ENCODE measurements at regions not wholly inside any gene's neighbourhood (a gene's known extent, or its start where the extent isn't known, plus 50 kb on each side); places are given as distances from the start of the nearest gene placed in this dataset.

DNA sequence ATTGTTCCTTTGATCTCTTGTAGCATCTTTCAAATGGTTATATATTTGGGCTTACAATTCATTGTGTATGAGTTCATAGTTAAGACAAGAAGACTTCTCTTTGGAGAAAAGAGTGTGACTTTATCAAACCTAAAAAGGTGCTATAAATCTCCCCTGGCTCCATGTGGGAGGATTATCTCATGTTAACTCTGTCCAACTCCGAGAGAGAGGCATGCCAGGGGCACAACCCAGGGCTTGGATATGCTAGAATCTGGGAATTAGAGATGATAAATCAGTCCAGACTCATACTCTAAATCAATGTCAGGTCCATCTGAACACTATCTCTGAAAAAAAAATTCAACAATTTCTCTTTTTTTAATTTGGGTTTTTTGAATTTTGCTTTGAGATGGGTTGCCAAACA is 462.8 kb downstream of the TUSC7 start (continued):
- TF ChIP-seq SMC3 (IDR thresholded peaks at IDR 0.05; ENCODE audit: low read depth, low read length) (no peak), RAD21 (IDR thresholded peaks at IDR 0.05; ENCODE audit: low read length) (no peak), JUND (IDR thresholded peaks at IDR 0.05) (no peak), CHD2 (IDR thresholded peaks at IDR 0.05; ENCODE audit: low read length, partially characterized antibody) (no peak), YY1 (IDR thresholded peaks at IDR 0.05; ENCODE audit: low read depth) (no peak), FOXM1 (IDR thresholded peaks at IDR 0.05; ENCODE audit: low read depth) (no peak), MEF2A (IDR thresholded peaks at IDR 0.05; ENCODE audit: borderline replicate concordance, low read depth) (no peak)
- TF ChIP-seq, protein P1, sequence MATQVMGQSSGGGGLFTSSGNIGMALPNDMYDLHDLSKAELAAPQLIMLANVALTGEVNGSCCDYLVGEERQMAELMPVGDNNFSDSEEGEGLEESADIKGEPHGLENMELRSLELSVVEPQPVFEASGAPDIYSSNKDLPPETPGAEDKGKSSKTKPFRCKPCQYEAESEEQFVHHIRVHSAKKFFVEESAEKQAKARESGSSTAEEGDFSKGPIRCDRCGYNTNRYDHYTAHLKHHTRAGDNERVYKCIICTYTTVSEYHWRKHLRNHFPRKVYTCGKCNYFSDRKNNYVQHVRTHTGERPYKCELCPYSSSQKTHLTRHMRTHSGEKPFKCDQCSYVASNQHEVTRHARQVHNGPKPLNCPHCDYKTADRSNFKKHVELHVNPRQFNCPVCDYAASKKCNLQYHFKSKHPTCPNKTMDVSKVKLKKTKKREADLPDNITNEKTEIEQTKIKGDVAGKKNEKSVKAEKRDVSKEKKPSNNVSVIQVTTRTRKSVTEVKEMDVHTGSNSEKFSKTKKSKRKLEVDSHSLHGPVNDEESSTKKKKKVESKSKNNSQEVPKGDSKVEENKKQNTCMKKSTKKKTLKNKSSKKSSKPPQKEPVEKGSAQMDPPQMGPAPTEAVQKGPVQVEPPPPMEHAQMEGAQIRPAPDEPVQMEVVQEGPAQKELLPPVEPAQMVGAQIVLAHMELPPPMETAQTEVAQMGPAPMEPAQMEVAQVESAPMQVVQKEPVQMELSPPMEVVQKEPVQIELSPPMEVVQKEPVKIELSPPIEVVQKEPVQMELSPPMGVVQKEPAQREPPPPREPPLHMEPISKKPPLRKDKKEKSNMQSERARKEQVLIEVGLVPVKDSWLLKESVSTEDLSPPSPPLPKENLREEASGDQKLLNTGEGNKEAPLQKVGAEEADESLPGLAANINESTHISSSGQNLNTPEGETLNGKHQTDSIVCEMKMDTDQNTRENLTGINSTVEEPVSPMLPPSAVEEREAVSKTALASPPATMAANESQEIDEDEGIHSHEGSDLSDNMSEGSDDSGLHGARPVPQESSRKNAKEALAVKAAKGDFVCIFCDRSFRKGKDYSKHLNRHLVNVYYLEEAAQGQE (IDR thresholded peaks at IDR 0.05; ENCODE audit: low read depth, low read length): no peak
- TF ChIP-seq, protein P2, sequence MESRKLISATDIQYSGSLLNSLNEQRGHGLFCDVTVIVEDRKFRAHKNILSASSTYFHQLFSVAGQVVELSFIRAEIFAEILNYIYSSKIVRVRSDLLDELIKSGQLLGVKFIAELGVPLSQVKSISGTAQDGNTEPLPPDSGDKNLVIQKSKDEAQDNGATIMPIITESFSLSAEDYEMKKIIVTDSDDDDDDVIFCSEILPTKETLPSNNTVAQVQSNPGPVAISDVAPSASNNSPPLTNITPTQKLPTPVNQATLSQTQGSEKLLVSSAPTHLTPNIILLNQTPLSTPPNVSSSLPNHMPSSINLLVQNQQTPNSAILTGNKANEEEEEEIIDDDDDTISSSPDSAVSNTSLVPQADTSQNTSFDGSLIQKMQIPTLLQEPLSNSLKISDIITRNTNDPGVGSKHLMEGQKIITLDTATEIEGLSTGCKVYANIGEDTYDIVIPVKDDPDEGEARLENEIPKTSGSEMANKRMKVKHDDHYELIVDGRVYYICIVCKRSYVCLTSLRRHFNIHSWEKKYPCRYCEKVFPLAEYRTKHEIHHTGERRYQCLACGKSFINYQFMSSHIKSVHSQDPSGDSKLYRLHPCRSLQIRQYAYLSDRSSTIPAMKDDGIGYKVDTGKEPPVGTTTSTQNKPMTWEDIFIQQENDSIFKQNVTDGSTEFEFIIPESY (IDR thresholded peaks at IDR 0.05; ENCODE audit: borderline replicate concordance, low read depth): no peak

DNA sequence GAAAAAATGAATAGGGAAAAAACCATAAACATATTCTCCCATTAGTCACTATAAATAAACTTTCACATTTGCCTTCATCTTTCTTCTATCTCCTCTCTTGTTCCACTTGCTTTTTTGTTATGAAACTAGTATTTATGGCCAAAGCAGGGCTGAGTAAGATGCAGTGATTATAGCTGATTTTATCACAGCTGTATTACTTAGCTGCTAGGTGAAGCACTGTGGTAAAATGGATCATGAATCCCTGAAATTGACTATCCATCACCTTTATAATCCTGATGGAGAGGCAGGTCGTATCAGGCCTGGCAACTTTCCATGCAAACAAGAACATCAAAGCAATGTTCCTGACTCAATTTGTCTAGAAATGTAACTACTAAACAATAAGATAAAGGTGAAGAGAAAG is 471.6 kb downstream of the TUSC7 start:
- no peak overlapping the region for H2AFZ ChIP-seq (ENCODE audit: low read depth)
- no peaks in the 10 kb centered on the region for H3K9me3 ChIP-seq
- no peak overlapping the region for H3K4me2 ChIP-seq
- no peak overlapping the region for H3K9ac ChIP-seq
- no peaks in the 10 kb centered on the region for H3K9me2 ChIP-seq
- 28% methylated on average over 1 of the region's 1 CpG for WGBS (ENCODE audit: low lambda C conversion rate)
- no peaks in the 10 kb centered on the region for H3K79me2 ChIP-seq (ENCODE audit: insufficient read depth)
- DNase-seq: no peak
- no peak for TF ChIP-seq FOXM1 (IDR thresholded peaks at IDR 0.05; ENCODE audit: low read depth)
- TF ChIP-seq, protein P3, sequence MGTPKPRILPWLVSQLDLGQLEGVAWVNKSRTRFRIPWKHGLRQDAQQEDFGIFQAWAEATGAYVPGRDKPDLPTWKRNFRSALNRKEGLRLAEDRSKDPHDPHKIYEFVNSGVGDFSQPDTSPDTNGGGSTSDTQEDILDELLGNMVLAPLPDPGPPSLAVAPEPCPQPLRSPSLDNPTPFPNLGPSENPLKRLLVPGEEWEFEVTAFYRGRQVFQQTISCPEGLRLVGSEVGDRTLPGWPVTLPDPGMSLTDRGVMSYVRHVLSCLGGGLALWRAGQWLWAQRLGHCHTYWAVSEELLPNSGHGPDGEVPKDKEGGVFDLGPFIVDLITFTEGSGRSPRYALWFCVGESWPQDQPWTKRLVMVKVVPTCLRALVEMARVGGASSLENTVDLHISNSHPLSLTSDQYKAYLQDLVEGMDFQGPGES (IDR thresholded peaks at IDR 0.05; ENCODE audit: low read depth, low read length): no peak
- TF ChIP-seq RXRA (IDR thresholded peaks at IDR 0.05; ENCODE audit: borderline replicate concordance, low read depth): no peak
- no peak for TF ChIP-seq RAD21 (IDR thresholded peaks at IDR 0.05; ENCODE audit: low read length)
- no peak for TF ChIP-seq TAF1 (IDR thresholded peaks at IDR 0.05; ENCODE audit: borderline replicate concordance, low read depth, low read length)
- no peak for TF ChIP-seq NRF1 (IDR thresholded peaks at IDR 0.05; ENCODE audit: low read depth, low read length)
- no peak for TF ChIP-seq NFIC (IDR thresholded peaks at IDR 0.05; ENCODE audit: borderline replicate concordance)
- no peak for TF ChIP-seq MXI1 (IDR thresholded peaks at IDR 0.05; ENCODE audit: low read depth, low read length)
- no peak for TF ChIP-seq EP300 (IDR thresholded peaks at IDR 0.05; ENCODE audit: borderline replicate concordance in 1 of 2, low read depth in 1 of 2, low read length in 1 of 2)
- no peak for TF ChIP-seq RFX5 (IDR thresholded peaks at IDR 0.05; ENCODE audit: low read length)
- no peak for TF ChIP-seq SIN3A (IDR thresholded peaks at IDR 0.05; ENCODE audit: borderline replicate concordance, low read depth, low read length)
- TF ChIP-seq GABPA (IDR thresholded peaks at IDR 0.05; ENCODE audit: low read depth): no peak
- no peak for TF ChIP-seq POLR2AphosphoS5 (IDR thresholded peaks at IDR 0.05; ENCODE audit: low read depth, low read length)
- no peaks in the 10 kb centered on the region for H3K4me1 ChIP-seq (ENCODE audit: control insufficient read depth in 1 of 2, insufficient read depth in 2 of 2, low read depth in 1 of 2, low read length in 1 of 2)
- H3K4me3 ChIP-seq (ENCODE audit: low read depth in 2 of 2, low read length in 1 of 2): no peak overlapping the region
- no peaks in the 10 kb centered on the region for H3K27me3 ChIP-seq (ENCODE audit: insufficient read depth)
- no peaks in the 10 kb centered on the region for H4K20me1 ChIP-seq (ENCODE audit: insufficient read depth)
- ChIA-PET POLR2A (no interaction called here), CTCF (no interaction called here)
- no peak overlapping the region for H3K27ac ChIP-seq (ENCODE audit: low read depth in 2 of 2, low read length in 1 of 2)
- H3K36me3 ChIP-seq (replicated peaks in 1 of 2; ENCODE audit: control insufficient read depth in 1 of 2, insufficient read depth in 2 of 2, low read length in 1 of 2): no peaks in the 10 kb centered on the region
- peaks cover 8% of the 10 kb centered on the region for H3F3A ChIP-seq (replicated peaks; ENCODE audit: insufficient read depth)
